GM19328 (cell line): ENCODE measurements at regions not wholly inside any gene's neighbourhood (a gene's known extent, or its start where the extent isn't known, plus 50 kb on each side); places are given as distances from the start of the nearest gene placed in this dataset.

ENCODE experiments used
- ATAC-seq: cut with Tn5 transposase; IDR thresholded peaks from one replicate; pipeline ENCODE4 v1.9.1; 2021; ENCODE audit warnings: mild to moderate bottlenecking, moderate library complexity; ENCODE audit not compliant: unreplicated experiment

DNA sequence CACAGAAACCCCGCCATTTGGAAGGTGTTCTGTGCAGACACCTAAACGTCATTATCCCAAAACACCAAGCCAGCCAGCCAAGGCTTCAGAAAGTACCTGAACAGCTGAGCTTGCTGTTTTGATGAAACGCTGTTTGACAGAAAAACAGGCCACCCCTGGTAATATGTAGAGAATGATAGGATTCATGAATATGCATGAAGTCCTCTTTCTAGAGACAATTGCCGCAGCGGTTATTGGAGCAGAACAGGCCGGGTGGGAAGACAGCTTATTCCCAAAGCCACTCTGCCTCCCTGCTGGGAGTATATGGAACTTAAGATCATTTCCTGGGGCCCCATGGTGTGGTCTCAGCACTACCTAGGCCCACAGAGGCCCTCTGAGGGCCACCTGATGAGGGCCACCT is 229.5 kb downstream of the UQCRFS1 start:
- ATAC-seq, result no peak

DNA sequence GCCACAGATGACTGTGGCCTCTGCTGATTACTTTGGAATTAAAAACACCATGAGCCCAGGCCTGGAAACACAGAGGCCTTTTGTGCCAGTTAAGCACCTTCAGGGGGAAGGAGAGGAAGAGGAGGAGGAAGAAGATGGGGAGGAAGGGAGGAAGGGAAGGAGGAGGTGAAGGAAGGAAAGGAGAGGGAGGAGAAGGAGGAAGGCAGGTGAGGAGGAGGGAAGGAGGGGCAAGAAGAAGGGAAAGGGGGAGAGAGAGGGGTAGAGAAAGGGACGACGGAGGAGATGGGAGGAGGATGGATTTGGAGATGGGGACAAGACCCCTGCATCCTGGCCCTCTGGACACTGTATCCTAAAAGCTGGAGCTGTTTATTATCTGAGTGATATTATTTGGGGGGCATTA is 231.0 kb downstream of the UQCRFS1 start:
- no peak for ATAC-seq

DNA sequence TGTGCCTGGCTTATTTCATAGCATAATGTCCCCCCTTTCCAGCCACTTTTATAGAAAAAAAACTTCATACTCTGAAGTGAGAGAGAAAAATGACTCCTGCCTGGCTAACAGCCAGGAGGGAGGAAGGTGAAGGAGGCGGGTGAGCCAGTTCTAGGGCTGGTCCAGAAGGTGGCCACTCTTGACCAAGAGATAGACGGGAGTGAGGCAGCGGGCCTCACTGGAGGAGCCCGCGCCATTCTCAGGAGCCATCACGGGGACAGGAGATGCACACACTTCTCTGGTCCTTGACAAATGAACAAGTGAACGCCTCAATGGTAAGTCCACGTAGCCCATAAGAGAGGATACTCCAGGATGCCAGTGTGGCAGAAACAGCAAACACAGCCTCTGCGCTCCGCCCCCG is 231.4 kb downstream of the UQCRFS1 start:
- ATAC-seq, result no peak

DNA sequence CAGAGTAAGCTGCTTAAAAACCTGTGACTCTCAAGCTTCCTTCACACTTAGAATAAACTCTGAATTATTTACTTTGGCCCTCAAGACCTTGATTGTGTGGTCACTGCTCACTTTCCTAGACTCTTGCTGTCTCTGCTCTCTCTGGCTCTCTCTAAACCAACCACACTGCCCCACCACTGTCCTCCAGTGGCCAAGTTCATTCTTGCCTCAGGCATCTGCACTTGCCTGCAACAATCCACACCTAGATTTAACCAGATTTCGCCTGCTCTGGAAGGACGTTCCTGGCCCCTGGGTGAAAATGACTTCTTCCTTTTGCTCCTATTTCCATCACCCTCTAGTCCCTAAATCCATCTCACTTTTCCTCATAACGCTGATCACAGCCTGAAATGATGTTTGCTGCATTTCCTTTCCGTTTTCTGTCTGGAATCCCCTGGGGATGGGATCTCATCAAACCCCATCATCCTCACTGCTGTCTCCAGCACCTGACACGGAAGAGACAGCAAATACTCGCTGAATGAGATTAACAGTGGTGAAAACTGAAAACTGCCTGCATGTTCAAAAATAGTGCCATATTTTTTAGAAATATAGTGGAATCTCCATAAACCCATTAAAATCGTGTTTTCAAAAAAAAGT is 232.6 kb downstream of the UQCRFS1 start:
- ATAC-seq, result no peak

DNA sequence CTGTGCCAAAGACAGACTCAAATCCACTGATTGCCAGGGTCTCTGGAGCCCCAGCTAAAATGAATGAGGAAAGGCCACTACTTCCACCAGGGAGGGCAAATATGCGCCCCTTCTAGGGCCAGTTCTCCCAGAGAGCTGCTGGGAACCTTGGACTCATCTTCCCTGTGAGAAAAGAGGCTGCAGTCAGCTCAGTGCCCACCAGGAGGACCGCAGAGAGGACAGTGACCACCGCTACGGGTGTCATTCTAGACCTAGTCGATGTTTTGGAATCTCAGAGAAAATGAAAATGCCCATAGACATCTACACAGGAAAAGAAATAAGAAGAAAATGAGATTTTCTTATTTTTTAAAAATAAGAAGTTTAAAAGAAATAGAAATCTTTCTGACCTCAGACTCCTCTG is 235.1 kb downstream of the UQCRFS1 start:
- ATAC-seq, result no peak

DNA sequence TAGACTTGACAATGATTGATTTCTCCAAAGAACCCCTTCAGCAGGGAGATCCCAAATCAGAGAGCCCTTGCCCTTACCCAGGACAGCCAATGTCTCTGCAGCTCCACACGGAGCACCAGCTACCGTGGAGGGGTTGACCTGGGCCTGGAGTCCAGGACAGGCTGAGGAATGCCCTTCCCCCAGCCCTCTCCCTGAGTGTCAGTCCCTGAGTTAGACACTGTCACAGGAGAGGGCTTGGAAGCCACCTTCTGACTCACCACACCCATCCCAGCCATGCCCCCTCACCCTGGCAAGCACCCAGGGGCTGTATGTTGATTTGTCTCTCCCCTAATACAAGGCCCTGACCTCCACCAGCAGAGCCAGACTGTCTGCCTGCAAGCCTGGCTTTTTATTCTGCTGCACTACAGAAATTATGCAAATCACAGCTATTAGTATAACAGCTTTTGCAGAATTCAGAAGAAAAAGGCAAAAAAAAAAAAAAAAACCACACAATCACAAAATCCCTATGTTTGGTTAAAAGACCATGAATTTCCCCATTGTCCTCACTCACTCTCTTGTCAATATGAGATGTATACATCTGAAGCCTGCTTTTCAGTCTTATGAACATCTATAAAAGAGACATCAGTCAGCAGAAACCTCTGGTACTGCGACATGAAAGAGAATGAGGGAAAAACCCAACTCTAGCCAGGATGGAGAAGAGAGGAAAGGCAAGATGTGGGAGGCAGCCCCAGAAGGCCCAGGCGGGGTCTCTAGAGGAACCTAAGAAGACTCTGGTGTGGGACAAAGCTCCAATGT is 240.7 kb downstream of the UQCRFS1 start:
- no peak for ATAC-seq

DNA sequence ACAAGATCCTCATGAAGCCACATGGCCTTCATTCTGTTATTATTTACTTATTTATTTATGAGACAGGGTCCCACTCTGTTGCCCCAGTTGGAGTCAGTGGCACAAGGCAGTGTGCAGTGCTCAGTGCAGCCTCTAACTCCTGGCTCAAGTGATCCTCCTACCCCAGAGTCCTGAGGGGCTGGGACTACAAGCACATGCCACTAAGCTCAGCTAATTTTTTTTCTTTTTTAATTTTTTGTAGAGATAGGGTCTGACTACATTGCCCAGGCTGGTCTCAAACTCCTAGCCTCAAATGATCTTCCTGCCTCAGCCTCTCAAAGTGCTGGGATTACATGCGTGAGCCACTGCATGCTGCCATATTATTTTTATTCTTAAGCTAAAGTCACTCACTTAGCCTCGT is 241.4 kb downstream of the UQCRFS1 start:
- ATAC-seq, result no peak

DNA sequence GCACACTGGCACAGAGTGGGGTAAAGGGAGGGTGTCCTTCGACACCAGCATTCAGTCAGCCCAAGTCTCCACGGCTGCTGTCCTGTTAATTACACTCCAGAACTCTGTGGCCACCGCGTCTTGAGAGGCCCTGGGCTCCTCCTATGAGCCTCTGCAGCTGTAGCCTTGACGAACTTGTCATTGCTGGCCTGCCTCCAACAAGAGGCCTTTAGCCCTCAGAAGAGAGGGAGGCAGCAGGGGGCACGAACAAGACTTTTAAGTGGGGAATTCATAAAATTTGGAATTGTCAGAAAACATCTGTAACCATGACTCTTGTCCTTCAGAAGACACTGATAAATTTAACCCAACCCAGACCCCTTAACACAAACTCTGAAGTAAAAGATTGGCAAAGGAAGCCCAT is 241.9 kb downstream of the UQCRFS1 start:
- ATAC-seq, result no peak

DNA sequence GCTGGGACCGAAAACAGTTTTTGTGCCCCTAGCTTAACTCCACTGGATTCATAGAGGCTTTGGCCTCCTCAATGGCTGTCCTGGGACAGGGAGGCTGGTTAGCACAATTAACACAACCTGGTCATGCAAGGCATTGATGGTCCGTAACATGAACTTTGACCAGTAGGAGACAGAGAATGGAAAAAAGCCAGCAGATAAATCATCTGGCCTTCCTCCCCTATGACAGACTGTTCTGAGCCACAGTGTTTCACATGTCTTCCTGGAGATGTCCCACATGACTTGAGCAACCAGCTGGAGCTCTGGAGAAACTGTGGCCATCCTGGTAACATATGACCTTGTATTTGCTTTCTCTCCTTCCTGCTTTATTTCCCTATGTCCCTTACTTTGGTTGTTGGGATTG is 244.2 kb downstream of the UQCRFS1 start:
- no peak for ATAC-seq

DNA sequence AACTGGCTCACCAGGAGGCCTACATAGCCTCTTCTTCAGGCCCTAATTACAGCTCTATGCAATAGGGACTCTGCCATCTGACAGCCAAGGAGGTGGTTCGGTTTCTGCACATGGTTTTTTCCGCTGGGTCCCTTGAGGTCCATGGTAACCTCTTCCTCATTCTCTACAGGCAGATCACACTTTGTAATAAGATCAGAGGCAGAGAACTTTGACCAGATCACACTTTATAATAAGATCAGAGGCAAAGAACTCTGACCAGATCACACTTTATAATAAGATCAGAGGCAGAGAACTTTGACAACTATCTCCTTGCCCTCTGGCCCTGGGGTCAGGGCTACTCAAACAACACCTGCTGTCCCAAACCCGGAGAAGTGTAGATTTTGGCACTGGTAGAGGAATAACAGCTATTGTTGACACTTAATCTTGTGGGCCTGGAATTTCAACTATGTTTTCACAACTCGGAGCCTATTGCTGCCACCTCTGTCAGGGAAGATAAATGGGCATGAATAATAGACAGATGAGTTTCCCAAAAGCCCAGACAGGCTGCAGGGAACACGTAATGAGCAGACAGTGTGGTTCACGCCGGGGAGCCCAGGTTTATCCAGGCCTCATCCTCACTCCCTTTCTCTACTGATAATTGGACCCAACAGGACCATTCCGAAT is 246.1 kb downstream of the UQCRFS1 start:
- no peak for ATAC-seq

DNA sequence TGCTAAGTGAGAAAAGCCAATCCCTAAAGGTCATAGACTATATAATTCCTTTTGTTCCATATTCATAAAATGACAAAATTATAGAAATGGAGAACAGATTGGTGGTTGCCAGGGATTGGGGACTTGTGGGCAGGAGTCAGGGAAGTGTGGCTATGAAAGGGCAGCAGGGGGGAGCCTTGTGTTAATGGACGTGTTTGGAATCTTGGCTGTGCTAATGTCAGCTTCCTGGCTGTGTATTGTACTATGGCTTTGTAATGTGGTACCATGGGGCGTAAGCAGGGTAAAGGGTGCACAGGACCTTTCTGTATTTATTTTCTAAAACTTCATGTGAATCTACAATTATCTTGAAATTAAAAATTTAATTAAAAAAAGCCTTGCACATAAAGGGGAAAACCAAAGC is 248.5 kb downstream of the UQCRFS1 start:
- ATAC-seq, result no peak

DNA sequence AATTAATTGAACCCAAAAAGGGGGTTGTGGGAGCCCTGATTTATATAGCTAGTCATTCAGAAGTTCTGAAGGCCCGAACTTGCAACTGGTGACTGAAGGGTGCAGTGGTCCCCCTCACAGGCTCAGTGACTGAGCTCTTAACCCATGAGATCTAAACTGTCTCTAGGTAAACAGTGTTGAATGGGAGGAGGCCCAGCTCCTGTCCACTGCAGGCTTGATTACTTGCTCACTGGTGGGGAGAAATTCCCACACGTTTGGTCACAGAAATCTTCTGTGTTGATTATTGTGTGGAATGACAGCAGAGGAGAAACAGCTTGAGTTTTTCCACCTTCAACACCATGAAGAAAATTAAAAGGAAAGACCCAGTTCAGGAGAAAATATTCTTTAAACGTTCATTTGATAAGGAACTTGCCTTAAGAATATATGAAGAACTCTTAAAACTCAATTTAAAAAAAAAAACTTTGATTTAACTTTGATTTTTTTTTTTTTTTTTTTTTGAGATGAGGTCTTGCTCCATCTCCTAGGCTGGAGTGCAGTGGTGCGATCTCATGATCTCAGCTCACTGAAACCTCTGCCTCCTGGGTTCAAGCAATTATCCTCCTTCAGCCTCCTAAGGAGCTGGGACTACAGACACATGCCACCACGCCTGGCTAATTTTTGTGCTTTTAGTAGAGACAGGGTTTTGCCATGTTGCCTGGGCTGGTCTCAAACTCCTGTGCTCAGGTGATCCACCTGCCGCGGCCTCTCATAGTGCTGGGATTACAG is 249.3 kb downstream of the UQCRFS1 start:
- no peak for ATAC-seq

DNA sequence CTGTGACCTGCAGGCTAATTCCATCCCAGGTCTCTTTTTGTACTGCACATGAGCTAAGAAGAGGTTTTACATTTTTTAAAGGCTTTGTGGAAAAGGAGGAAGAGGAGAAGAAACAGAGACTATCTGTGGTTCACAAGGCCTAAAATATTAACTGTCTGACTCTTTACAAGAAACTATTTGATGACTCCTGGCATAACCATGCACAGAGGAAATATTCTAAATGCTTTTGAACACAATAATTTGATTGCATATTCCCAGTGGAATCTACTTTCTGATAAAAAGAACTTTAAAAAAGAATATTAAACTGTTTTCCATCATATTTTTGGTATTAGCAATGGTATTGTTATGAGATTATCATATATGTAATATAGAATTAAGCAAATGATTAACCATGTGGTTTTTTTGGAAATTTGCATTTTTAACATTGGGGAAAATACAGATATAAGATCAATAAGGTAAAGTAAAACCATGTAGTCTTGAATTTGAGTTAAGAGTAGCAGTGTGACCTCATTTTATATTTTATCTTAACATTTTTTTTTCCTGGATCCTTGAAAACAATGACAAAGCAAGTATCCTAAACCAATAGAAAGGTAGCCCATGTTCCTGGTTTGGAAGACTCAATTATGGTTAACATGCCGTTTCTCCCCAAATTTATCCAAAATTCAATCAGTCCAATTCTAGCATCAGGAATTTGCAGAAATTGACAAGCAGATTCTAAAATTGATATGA is 251.0 kb downstream of the UQCRFS1 start:
- ATAC-seq, result no peak

DNA sequence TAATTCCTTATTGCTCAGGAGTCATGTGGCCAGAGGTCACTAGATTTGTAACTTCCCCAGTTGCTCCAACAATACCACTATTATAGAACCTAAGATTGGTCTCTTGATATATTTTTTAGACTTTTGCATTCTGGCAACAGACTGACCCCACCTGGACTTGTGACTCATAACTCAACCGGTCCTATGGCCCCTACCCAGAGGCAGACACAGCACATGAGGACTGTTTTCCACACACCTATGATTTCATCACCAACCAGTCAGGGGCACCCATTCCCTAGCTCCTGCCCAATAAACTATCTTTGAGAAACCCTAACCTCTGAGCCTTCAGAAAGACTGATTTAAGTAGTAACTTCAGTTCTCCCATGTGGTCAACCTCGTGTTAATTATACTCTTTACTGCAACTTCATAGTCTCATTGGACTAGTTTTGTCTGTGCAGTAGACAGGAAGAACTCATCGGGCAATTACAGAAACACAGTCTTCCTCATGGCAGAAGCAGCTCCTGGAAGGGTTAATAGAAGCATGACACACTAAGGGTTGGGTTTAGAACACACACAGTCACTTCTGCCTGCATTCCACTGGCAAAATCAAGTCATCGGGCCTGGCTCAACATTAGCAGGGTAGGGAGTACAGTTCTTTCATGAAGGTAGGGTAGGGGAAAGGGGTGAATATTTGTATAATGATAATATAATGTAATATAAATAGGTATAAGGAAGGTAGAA is 251.8 kb downstream of the UQCRFS1 start:
- no peak for ATAC-seq

DNA sequence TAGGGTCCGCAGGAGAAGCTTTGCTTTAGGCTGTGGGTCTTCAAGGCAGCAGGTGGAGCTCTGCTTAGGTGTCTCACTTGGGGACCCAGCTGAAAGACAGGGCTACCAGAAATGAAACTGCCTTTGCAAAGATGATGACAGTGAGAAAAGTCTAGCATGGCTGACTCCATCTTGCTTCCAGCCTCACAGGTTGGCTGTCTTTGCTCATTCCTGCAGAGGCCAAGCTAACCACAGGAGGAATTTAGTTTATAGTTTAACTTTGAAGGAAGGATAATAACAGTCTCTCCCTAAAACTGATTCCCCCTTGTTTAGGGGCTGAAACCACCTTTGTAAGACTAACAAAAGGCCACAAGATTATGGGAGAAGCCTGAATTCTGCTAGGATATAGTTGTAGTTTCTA is 252.4 kb downstream of the UQCRFS1 start:
- no peak for ATAC-seq

DNA sequence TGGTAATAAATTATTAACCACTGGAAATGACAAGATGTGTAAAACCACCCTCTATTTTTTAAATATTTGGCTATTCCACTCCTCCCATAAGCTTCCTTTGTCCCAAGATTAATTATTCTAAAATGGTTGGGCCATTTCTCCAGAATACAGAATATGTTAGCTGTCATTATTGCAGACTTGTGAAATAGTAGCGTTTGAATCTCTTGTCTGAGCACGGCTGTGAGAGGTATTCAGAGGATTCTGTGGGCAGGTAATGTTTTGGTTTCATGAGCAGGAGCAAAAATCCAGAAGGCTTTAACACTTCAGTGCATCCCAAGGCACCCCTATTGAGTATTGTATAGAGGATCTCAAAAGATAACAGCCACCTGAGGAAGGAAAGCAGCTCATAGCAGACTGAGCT is 256.0 kb downstream of the UQCRFS1 start:
- ATAC-seq, result no peak

DNA sequence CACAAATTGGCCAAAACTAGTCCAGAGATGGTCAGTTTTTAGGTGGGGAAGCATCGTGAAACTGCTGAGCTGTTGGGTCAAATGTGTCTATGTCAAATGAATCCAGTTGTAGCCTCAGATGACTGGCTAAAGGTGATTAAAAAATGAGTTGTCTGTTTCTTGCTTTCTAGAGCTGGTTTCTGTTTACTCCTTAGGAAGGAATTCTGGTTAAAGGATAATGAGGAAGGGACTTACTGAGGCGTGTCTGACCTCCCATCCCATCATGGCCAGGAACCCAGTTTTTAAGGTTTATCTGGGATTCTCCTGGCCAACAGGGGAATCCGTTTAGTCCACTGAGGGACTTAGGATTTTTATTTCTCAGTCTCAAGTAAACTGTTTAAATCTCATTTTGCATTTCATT is 256.5 kb downstream of the UQCRFS1 start:
- no peak for ATAC-seq

DNA sequence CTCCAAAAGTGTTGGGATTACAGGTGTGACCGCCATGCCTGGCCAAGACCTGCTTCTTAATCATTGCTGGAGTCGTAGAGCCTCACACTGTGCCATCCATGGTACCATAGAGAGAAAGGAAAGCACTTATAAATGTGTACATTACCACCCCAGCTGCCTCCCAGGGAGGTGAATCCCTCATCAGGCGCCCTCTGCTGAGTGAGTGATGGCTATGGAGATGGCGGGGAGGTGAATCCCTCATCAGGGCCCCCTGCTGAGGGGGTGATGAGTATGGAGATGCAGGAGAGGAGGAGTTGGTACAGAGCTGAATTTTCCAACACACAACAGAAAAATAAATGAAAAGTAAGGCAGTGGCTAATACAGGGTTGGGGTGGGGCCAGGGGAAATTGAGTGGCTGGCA is 263.4 kb downstream of the UQCRFS1 start:
- no peak for ATAC-seq

DNA sequence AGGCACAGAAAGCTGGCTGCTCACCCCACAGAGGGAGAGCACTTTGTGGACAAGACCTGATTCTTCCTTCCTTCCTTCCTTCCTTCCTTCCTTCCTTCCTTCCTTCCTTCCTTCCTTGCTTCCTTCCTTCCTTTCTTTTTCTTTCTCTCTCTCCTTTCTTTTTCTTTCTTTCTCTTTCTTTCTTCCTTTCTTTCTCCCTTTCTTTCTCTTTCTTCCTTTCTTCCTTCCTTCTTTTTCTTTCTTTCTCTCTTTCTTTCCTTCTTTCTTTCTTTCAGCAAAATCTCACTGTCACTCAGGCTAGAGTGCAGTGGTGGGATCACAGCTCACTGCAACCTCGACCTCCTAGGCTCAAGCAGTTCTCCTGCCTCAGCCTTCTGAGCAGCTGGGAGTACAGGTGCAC is 263.9 kb downstream of the UQCRFS1 start:
- ATAC-seq, result no peak

DNA sequence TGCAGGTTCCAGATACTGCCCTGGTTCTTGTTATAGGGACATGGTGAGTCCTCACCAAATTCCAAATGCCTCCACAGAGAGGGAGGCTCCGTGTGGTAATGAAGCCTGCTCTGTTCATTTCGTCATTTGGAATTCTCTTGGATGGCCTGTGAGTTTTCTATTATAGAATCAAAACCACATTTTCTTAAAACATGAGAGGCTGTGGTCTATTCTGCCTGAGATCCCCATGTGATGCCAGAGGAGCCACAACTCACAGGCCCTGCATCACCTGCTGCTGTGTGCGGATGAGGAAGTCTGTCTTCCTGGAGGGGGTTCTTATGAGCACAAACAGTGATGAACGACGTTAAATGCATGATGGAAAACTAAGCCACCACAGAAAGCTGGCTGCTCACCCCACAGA is 264.4 kb downstream of the UQCRFS1 start:
- no peak for ATAC-seq
